Nephron progenitor cell (in vitro differentiated cells): ENCODE measurements at regions not wholly inside any gene's neighbourhood (a gene's known extent, or its start where the extent isn't known, plus 50 kb on each side); places are given as distances from the start of the nearest gene placed in this dataset.
A peak's percentile ranks its signal among the peaks of the same experiment; 100 is the strongest.

Source experiments
- DNase-seq: peaks from one replicate; pipeline ENCODE4 v3.0.0; 2021
- H3K27ac Mint-ChIP-seq: 2 replicates; pipeline ENCODE4 v1.8.0; 2021; ENCODE audit warnings: mild to moderate bottlenecking, moderate library complexity, mixed read lengths
- H3K27me3 Mint-ChIP-seq: 2 replicates; pipeline ENCODE4 v1.8.0; 2021; ENCODE audit warnings: mild to moderate bottlenecking, low read depth, mixed read lengths; ENCODE audit not compliant: poor library complexity
- H3K36me3 Mint-ChIP-seq: 2 replicates; pipeline ENCODE4 v1.8.0; 2021; ENCODE audit warnings: low read depth, mixed read lengths
- H3K4me1 Mint-ChIP-seq: 2 replicates; pipeline ENCODE4 v1.8.0; 2021; ENCODE audit warnings: mixed read lengths
- H3K4me3 Mint-ChIP-seq: 2 replicates; pipeline ENCODE4 v1.8.0; 2021; ENCODE audit warnings: mild to moderate bottlenecking, moderate library complexity, mixed read lengths
- H3K9me3 Mint-ChIP-seq: 2 replicates; pipeline ENCODE4 v1.8.0; 2021; ENCODE audit warnings: mild to moderate bottlenecking, moderate library complexity, mixed read lengths
- TF ChIP-seq, protein P1 (sequence below): fragments of 200-600 bp; sonication (generic); IDR thresholded peaks from 2 replicates; pipeline ENCODE4 v1.5.0; 2021; ENCODE audit warnings: antibody characterized with exemption

DNA sequence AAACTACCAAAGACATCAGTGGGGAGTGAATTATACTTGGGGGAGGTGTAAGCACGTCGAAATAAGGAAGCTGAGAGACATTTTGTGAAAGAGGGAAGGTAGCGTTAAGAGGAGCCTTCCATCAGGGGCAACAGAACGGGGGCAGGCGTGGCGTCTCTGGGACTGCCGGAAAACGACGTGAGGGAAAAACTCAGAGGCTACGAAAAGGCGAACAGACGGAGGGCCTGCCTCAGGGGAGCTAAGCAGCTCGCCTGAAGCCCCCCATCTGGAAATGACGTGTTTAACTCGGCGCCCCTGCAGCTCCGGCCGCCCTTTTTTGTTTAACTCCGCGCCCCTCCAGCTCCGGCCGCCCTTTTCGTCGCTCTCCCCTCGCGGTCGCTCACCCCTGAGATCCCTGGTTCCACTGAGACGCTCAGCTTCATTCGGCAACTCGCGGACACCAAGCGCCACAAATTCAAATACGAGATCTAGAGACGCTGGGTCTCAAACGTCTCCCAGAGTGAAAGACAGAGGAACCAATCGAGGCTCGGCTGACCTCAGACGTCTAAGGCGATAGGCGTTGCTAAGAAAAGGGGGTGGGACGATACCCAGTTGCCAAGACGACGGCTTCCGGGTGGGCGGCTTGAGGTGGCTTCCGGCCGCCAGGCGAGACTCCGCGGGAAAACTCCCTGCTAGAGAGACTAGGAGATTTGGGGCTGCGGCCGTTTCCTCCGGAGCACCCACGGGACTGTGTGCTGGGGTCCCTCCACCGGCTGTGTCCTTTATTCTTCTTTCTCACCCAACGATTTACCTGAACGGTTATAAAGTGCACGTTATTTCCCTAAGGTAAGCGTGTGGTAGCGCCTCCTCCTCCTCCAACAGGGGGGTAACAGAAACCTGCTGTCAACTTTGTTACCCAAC lies 383.2 kb downstream of the ZFHX3 start:
- peak; percentile 95 for DNase-seq
- H3K27me3 Mint-ChIP-seq, result no peaks in the 10 kb centered on the region
- H3K9me3 Mint-ChIP-seq, result peaks cover 39% of the 10 kb centered on the region
- TF ChIP-seq, protein P1, sequence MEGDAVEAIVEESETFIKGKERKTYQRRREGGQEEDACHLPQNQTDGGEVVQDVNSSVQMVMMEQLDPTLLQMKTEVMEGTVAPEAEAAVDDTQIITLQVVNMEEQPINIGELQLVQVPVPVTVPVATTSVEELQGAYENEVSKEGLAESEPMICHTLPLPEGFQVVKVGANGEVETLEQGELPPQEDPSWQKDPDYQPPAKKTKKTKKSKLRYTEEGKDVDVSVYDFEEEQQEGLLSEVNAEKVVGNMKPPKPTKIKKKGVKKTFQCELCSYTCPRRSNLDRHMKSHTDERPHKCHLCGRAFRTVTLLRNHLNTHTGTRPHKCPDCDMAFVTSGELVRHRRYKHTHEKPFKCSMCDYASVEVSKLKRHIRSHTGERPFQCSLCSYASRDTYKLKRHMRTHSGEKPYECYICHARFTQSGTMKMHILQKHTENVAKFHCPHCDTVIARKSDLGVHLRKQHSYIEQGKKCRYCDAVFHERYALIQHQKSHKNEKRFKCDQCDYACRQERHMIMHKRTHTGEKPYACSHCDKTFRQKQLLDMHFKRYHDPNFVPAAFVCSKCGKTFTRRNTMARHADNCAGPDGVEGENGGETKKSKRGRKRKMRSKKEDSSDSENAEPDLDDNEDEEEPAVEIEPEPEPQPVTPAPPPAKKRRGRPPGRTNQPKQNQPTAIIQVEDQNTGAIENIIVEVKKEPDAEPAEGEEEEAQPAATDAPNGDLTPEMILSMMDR, result no peak
- peak overlapping the region; percentile 100 for H3K27ac Mint-ChIP-seq
- H3K4me3 Mint-ChIP-seq, result peak overlapping the region; percentile 96
- H3K36me3 Mint-ChIP-seq, result peaks cover 51% of the 10 kb centered on the region
- H3K4me1 Mint-ChIP-seq, result peaks cover 28% of the 10 kb centered on the region

DNA sequence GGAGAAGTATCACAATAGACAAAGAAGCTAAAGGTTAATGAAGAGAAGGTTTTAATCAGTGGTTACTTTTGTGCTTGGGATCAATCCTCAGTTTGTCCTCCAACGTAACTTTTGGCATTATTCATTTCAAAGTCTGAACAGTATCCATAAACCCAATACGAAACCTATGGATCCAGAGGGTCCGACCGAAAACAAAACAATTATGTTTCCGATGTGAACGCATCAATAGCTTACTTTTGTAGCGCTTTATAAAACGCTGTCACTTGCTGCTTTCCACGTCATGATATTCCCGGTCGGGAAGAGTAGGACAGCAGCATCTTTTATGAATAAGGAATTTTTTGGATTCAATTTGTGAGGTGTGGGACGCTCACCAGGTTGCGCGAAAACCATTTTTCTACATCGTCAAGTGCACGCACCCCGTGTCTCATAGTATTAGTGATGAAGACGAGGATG lies 383.8 kb downstream of the ZFHX3 start:
- Mint-ChIP-seq H3K9me3 (peaks cover 33% of the 10 kb centered on the region), H3K27ac (peak overlapping the region; percentile 100), H3K4me3 (peak overlapping the region; percentile 96), H3K4me1 (peaks cover 28% of the 10 kb centered on the region), H3K27me3 (no peaks in the 10 kb centered on the region), H3K36me3 (peaks cover 45% of the 10 kb centered on the region)
- TF ChIP-seq, protein P1, result no peak
- DNase-seq, result no peak

DNA sequence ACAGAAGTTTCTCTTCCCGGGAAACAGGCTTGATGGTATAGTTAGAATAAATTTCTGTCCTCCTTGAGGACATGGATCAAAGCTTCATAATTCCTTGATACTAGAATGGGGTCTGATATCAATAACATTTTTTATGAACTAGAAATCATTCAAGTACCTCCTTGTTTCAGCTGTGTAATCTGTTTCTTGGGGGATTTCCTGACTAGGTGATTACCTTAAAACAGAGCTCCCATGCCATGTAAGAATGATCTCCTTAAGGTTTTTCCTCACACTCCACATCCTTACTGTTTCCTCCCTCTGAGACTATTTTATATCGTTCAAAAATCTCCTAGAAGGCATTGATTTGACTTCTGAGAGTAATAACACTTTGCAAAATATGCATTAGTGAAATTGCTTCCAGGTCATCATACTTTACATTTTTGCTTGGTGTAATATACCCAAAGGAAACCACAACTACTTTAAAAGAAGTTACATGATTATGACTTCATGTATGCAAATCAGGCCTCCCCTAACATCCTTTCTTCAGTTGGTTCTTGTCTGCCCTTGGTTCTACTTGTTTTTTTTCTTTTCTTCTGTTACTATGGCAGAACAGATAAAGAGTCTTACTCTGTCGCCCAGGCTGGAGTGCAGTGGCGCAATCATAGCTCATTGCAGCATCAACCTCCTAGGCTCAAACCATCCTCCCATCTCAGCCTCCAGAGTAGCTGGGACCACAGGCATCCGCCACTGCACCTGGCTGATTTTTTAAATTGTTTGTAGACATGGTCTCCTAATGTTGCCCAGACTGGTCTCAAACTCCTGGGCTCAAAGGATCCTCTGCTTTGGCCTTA lies 388.8 kb downstream of the ZFHX3 start:
- Mint-ChIP-seq H3K9me3 (peaks cover 41% of the 10 kb centered on the region), H3K4me3 (no peak overlapping the region), H3K36me3 (peaks cover 35% of the 10 kb centered on the region), H3K27me3 (no peaks in the 10 kb centered on the region), H3K27ac (no peak overlapping the region), H3K4me1 (peaks cover 11% of the 10 kb centered on the region)
- DNase-seq, result no peak
- TF ChIP-seq, protein P1, result no peak

DNA sequence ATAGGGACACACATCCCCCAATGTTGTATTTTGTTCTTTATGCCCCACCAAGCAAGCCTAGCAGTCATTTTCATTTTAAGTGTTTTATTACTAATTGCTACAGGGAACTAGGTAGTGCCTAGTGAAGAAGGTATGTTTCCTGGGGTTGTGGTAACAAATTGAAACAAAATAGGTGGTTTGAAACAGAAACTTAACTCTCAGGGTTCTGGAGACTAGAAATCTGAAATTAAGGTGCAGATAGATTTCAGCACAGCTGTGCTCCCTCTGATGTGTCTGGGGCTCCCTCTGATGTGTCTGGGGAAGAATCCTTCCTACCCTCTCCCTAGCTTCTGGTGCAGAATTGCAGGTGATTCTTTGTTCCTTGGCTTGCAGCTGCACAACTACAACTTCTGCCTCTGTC lies 390.1 kb downstream of the ZFHX3 start:
- peaks cover 45% of the 10 kb centered on the region for H3K36me3 Mint-ChIP-seq
- H3K9me3 Mint-ChIP-seq, result peaks cover 54% of the 10 kb centered on the region

DNA sequence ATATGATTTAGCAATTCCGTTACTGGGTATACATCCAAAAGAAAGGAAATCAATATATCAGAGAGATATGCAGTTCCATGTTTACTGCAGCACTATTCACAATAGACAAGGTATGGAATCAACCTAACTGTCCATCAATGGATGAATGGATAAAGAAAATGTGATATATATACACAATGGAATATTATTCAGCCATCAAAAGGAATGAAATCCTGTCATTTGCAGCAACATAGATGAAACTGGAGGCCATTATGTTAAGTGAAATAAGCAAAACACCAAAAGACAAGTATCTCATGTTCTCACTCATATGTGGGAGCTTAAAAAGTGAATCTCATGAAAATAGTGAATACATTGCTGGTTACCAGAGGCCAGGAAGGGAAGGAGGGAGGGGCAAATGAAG lies 390.8 kb downstream of the ZFHX3 start:
- Mint-ChIP-seq H3K4me3 (no peak overlapping the region), H3K4me1 (no peaks in the 10 kb centered on the region), H3K27me3 (no peaks in the 10 kb centered on the region), H3K27ac (no peak overlapping the region), H3K36me3 (peaks cover 45% of the 10 kb centered on the region), H3K9me3 (peaks cover 54% of the 10 kb centered on the region)
- no peak for DNase-seq
- TF ChIP-seq, protein P1, result no peak

More for the DNA sequence above, 390.1 kb downstream of the ZFHX3 start:
- no peak for DNase-seq
- TF ChIP-seq, protein P1, result no peak
- no peak overlapping the region for H3K4me3 Mint-ChIP-seq
- H3K27ac Mint-ChIP-seq, result no peak overlapping the region
- H3K27me3 Mint-ChIP-seq, result no peaks in the 10 kb centered on the region
- no peaks in the 10 kb centered on the region for H3K4me1 Mint-ChIP-seq
